H9 (cell line): ENCODE measurements at regions not wholly inside any gene's neighbourhood (a gene's known extent, or its start where the extent isn't known, plus 50 kb on each side); places are given as distances from the start of the nearest gene placed in this dataset.

Source experiments
- DNase-seq: peaks from one replicate; pipeline ENCODE4 v3.0.0-alpha.2; 2017
- H2AFZ ChIP-seq: one replicate; pipeline ENCODE4 v1.6.1; 2013; ENCODE audit warnings: mild to moderate bottlenecking, low read length, control low read depth, moderate library complexity
- H2AK5ac ChIP-seq: 2 replicates; pipeline ENCODE4 v1.6.1; 2013; ENCODE audit warnings: low read length, control low read depth, mixed read lengths; ENCODE audit not compliant: insufficient read length
- H2BK120ac ChIP-seq: one replicate; pipeline ENCODE4 v1.6.1; 2013; ENCODE audit warnings: low read depth, mild to moderate bottlenecking, low read length, control low read depth, inconsistent platforms; ENCODE audit not compliant: poor library complexity, severe bottlenecking
- H2BK12ac ChIP-seq: 2 replicates; pipeline ENCODE4 v1.6.1; 2013; ENCODE audit warnings: low read length, control low read depth, mixed read lengths, low read depth; ENCODE audit not compliant: insufficient read length
- H2BK15ac ChIP-seq: 2 replicates; pipeline ENCODE4 v1.6.1; 2013; ENCODE audit warnings: low read depth, low read length, control low read depth
- H2BK20ac ChIP-seq: one replicate; pipeline ENCODE4 v1.6.1; 2013; ENCODE audit warnings: low read depth, mild to moderate bottlenecking, low read length, control low read depth, inconsistent platforms; ENCODE audit not compliant: poor library complexity, severe bottlenecking
- H2BK5ac ChIP-seq: 2 replicates; pipeline ENCODE4 v1.6.1; 2013; ENCODE audit warnings: low read length, control low read depth, mixed read lengths; ENCODE audit not compliant: insufficient read length
- H3K14ac ChIP-seq: 2 replicates; pipeline ENCODE4 v1.6.1; 2013; ENCODE audit warnings: low read length, control low read depth; ENCODE audit not compliant: insufficient read depth
- H3K18ac ChIP-seq: 2 replicates; pipeline ENCODE4 v1.6.1; 2013; ENCODE audit warnings: low read depth, mild to moderate bottlenecking, mixed read lengths, low read length, control low read depth; ENCODE audit not compliant: insufficient read length
- H3K23ac ChIP-seq: 2 replicates; pipeline ENCODE4 v1.6.1; 2013; ENCODE audit warnings: low read length, control low read depth, mixed read lengths, low read depth; ENCODE audit not compliant: insufficient read length
- H3K23me2 ChIP-seq: 2 replicates; pipeline ENCODE4 v1.6.1; 2013; ENCODE audit warnings: low read depth, mild to moderate bottlenecking, mixed read lengths, low read length, control low read depth; ENCODE audit not compliant: insufficient read length, poor library complexity, severe bottlenecking
- H3K27ac ChIP-seq: 2 replicates; pipeline ENCODE4 v1.5.1; 2013; ENCODE audit warnings: low read length, control low read depth, mixed read lengths, low read depth; ENCODE audit not compliant: insufficient read length
- H3K27me3 ChIP-seq: 2 replicates; pipeline ENCODE4 v1.6.1; 2013; ENCODE audit warnings: low read length, control low read depth, inconsistent platforms; ENCODE audit not compliant: insufficient read depth
- H3K4ac ChIP-seq: 2 replicates; pipeline ENCODE4 v1.6.1; 2013; ENCODE audit warnings: low read depth, mild to moderate bottlenecking, control low read depth, inconsistent platforms, low read length, moderate library complexity
- H3K4me1 ChIP-seq: 2 replicates; pipeline ENCODE4 v1.6.1; 2013; ENCODE audit warnings: low read length, control low read depth, inconsistent platforms; ENCODE audit not compliant: insufficient read depth
- H3K4me2 ChIP-seq: 2 replicates; pipeline ENCODE4 v1.6.1; 2013; ENCODE audit warnings: low read length, control low read depth, mixed read lengths; ENCODE audit not compliant: insufficient read length, insufficient read depth
- H3K56ac ChIP-seq: 2 replicates; pipeline ENCODE4 v1.6.1; 2013; ENCODE audit warnings: low read depth, mild to moderate bottlenecking, mixed read lengths, low read length, control low read depth; ENCODE audit not compliant: insufficient read length
- H3K79me1 ChIP-seq: 2 replicates; pipeline ENCODE4 v1.6.1; 2013; ENCODE audit warnings: low read depth, mild to moderate bottlenecking, moderate library complexity, low read length, control low read depth, inconsistent platforms; ENCODE audit not compliant: insufficient read depth, poor library complexity, severe bottlenecking
- H3K79me2 ChIP-seq: 2 replicates; pipeline ENCODE4 v1.6.1; 2013; ENCODE audit warnings: low read length, control low read depth, inconsistent platforms; ENCODE audit not compliant: insufficient read depth
- H3K9ac ChIP-seq: 2 replicates; pipeline ENCODE4 v1.6.1; 2013; ENCODE audit warnings: low read length, control low read depth, mixed read lengths; ENCODE audit not compliant: insufficient read length; ENCODE audit errors: extremely low read depth
- H3K9me3 ChIP-seq: one replicate; pipeline ENCODE4 v1.6.1; 2013; ENCODE audit warnings: low read depth, low read length, inconsistent platforms; ENCODE audit not compliant: control insufficient read depth
- H3T11ph ChIP-seq: one replicate; pipeline ENCODE4 v1.6.1; 2013; ENCODE audit warnings: mild to moderate bottlenecking, low read length, control low read depth, inconsistent platforms
- H4K20me1 ChIP-seq: one replicate; pipeline ENCODE4 v1.6.1; 2013; ENCODE audit not compliant: control insufficient read depth, insufficient read length, insufficient read depth
- H4K5ac ChIP-seq: 2 replicates; pipeline ENCODE4 v1.6.1; 2013; ENCODE audit warnings: low read depth, mild to moderate bottlenecking, mixed read lengths, low read length, control low read depth; ENCODE audit not compliant: insufficient read length
- H4K8ac ChIP-seq: replicated peaks from 2 replicates; pipeline ENCODE4 v1.6.1; 2013; ENCODE audit warnings: low read length, control low read depth, mixed read lengths, low read depth; ENCODE audit not compliant: insufficient read length
- H4K91ac ChIP-seq: 2 replicates; pipeline ENCODE4 v1.6.1; 2013; ENCODE audit warnings: low read depth, mild to moderate bottlenecking, moderate library complexity, mixed read lengths, low read length, control low read depth; ENCODE audit not compliant: insufficient read length
- H3K27ac Mint-ChIP-seq, 3 experiments: 2 replicates in 2 of 3; 3 replicates in 1 of 3; pipeline ENCODE4 v1.8.0; 2020 to 2021; ENCODE audit warnings: mixed read lengths in 3 of 3, mild to moderate bottlenecking in 1 of 3, moderate library complexity in 1 of 3
- H3K27me3 Mint-ChIP-seq: 2 replicates; pipeline ENCODE4 v1.8.0; 2021; ENCODE audit warnings: low read depth, mild to moderate bottlenecking, moderate library complexity, mixed read lengths
- H3K36me3 Mint-ChIP-seq, 3 experiments: 2 replicates in 2 of 3; 3 replicates in 1 of 3; pipeline ENCODE4 v1.8.0; 2020 to 2021; ENCODE audit warnings: low read depth in 3 of 3, mixed read lengths in 3 of 3; ENCODE audit not compliant: insufficient read depth in 1 of 3
- H3K4me1 Mint-ChIP-seq, 2 experiments: 2 replicates each; pipeline ENCODE4 v1.8.0; 2020; ENCODE audit warnings: mixed read lengths in 2 of 2
- H3K4me3 Mint-ChIP-seq, 2 experiments: 2 replicates in 1 of 2; 3 replicates in 1 of 2; pipeline ENCODE4 v1.8.0; 2020 to 2021; ENCODE audit warnings: mild to moderate bottlenecking in 2 of 2, mixed read lengths in 2 of 2, moderate library complexity in 1 of 2
- H3K9me3 Mint-ChIP-seq, 2 experiments: 2 replicates in 1 of 2; 3 replicates in 1 of 2; pipeline ENCODE4 v1.8.0; 2020; ENCODE audit warnings: mild to moderate bottlenecking in 2 of 2, mixed read lengths in 2 of 2, moderate library complexity in 1 of 2
- CTCF ChIP-seq: fragments of 200-600 bp; sonication (generic); conservative IDR thresholded peaks from 3 replicates; pipeline ENCODE4 v1.8.0; 2021; ENCODE audit warnings: antibody characterized with exemption, mild to moderate bottlenecking
- WGBS: extraction: QIAGEN DNeasy Blood & Tissue Kit; methylation state at CpG from one replicate; pipeline ENCODE4 v1.1.7; 2013; ENCODE audit warnings: missing lambda C conversion rate, low lambda C conversion rate, mixed read lengths; ENCODE audit not compliant: insufficient read length; ENCODE audit errors: extremely low coverage; 5-methylcytosine and 5-hydroxymethylcytosine counted together

GRCh38 chrX:42020225-42020624 is 96.9 kb upstream of the CASK start:
- Histone ChIP-seq H3K9me3 (no peaks in the 10 kb centered on the region), H2BK120ac (no peak overlapping the region), H3K23ac (no peak overlapping the region), H3K4me2 (no peak overlapping the region), H3K14ac (no peak overlapping the region), H3K18ac (no peak overlapping the region), H2BK12ac (no peak overlapping the region), H3K27ac (no peak overlapping the region), H3T11ph (no peak overlapping the region), H2BK5ac (no peak overlapping the region), H2AFZ (no peak overlapping the region), H3K23me2 (no peaks in the 10 kb centered on the region), H3K27me3 (no peaks in the 10 kb centered on the region), H3K9ac (no peak overlapping the region), H3K4ac (no peak overlapping the region), H2AK5ac (no peak overlapping the region), H2BK15ac (no peak overlapping the region), H4K20me1 (no peaks in the 10 kb centered on the region), H3K79me1 (no peaks in the 10 kb centered on the region), H3K79me2 (no peaks in the 10 kb centered on the region), H4K91ac (no peak overlapping the region), H3K56ac (no peak overlapping the region), H4K5ac (no peak overlapping the region), H3K4me1 (no peaks in the 10 kb centered on the region), H2BK20ac (no peak overlapping the region), H4K8ac (no peak overlapping the region)
- no peak overlapping the region for H3K4me3 Mint-ChIP-seq
- H3K9me3 Mint-ChIP-seq: peaks cover 50 to 52% of the 10 kb centered on the region in 2 experiments
- H3K27me3 Mint-ChIP-seq: no peaks in the 10 kb centered on the region; the same call in 1 of the 2 replicates
- no peak for DNase-seq
- H3K27ac Mint-ChIP-seq: no peak overlapping the region
- peaks cover 0 to 6% of the 10 kb centered on the region in 2 experiments; a peak in 2 of 4 replicates for H3K4me1 Mint-ChIP-seq
- no peak for TF ChIP-seq CTCF
- H3K36me3 Mint-ChIP-seq: peaks cover 0 to 6% (median 4%) of the 10 kb centered on the region in 3 experiments; a peak in 2 of 7 replicates
- no CpG with 5 or more reads among the region's 2 CpGs for WGBS
